ENCODE measurements at regions not wholly inside any gene's neighbourhood (a gene's known extent, or its start where the extent isn't known, plus 50 kb on each side); places are given as distances from the start of the nearest gene placed in this dataset.
"Not testable (repeated sequence)": the region's sequence is repeated elsewhere in the genome, so short reads cannot be mapped to it uniquely, and the experiment has no call there.

- Histone ChIP-seq H3K4me3 (no peak overlapping the region), H3K36me3 (no peaks in the 10 kb centered on the region), H3K27ac (no peak overlapping the region), H3K4me1 (no peaks in the 10 kb centered on the region), H3K27me3 (no peaks in the 10 kb centered on the region), H3K9me3 (no peaks in the 10 kb centered on the region)
- 48% methylated on average over 3 of the region's 3 CpGs for WGBS (ENCODE audit: insufficient coverage, low coverage, low lambda C conversion rate, missing lambda C conversion rate)
- intact Hi-C loops (cut with DNase I) = no loop called here
- no peak for ATAC-seq
- TF ChIP-seq CTCF (IDR thresholded peaks at IDR 0.05) (no peak), POLR2A (IDR thresholded peaks at IDR 0.05) (no peak)
- DNase-seq = no peak
Measured at GRCh38 chr1:170445096-170445495, 86.9 kb upstream of the GORAB start.

DNA sequence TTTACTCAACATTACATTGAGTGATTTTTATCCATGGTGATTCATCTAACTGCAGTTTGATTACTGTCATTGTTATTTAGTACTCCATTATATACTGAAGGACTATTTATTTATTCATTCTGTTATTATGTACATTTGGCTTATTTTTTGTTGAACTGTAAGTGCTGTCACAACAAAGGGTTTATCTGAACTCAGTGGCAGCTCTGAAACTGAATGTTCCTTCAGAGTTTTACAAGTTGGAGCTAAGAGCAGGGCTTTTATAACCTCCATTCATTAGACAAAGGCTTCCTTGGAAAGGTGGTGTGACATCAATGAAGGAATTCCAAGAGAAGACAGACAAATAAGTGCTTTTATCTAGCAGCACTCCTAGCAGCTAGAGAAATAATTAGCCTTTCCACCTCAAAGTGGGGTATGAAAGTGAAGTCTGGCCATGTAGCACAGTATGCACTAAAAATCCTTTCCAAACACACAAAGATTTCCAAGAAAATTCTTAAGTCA lies 83.3 kb upstream of the GORAB start:
- DNase-seq (no peak), ATAC-seq (no peak)
- intact Hi-C loops (cut with DNase I) = no loop called here
- Histone ChIP-seq H3K4me3 (no peak overlapping the region), H3K9me3 (no peaks in the 10 kb centered on the region), H3K36me3 (no peaks in the 10 kb centered on the region), H3K27me3 (no peaks in the 10 kb centered on the region), H3K27ac (no peak overlapping the region), H3K4me1 (no peaks in the 10 kb centered on the region)
- TF ChIP-seq CTCF (IDR thresholded peaks at IDR 0.05) = no peak
- no peak for TF ChIP-seq POLR2A (IDR thresholded peaks at IDR 0.05)

- H3K27ac ChIP-seq; H3K27me3 ChIP-seq; H3K9me3 ChIP-seq; intact Hi-C loops (cut with DNase I); H3K4me3 ChIP-seq; H3K36me3 ChIP-seq; ATAC-seq; H3K4me1 ChIP-seq: not testable (repeated sequence)
- TF ChIP-seq CTCF (IDR thresholded peaks at IDR 0.05) = peak in 1 of 4 donors; percentile 19
- WGBS (ENCODE audit: insufficient coverage, low coverage, low lambda C conversion rate, missing lambda C conversion rate) = no CpG with 5 or more reads among the region's 5 CpGs
- peak in 2 of 3 donors; percentile 21 to 40 for DNase-seq
Measured at GRCh38 chr1:170457325-170458050, 74.5 kb upstream of the GORAB start.

DNA sequence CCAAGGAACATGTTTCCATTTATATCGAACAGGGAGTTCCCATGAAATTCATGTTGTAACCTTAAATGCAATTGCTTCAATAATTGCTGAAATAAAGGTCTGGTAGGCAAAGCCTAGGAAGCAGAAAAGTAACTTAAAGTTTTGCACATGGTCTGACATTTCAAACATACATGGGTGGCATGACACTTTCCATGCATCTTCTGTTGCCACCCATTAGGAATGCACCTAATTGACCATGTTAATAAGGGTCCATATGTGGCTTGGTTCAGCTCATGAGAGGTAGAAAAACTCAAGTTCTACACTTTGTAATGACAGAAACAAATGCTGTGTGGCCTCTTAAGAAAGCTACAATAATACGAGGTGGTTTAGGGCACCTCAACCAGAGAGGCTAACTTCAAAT lies 72.0 kb upstream of the GORAB start:
- intact Hi-C loops (cut with DNase I) = no loop called here
- no peaks in the 10 kb centered on the region for H3K9me3 ChIP-seq
- H3K27me3 ChIP-seq = no peaks in the 10 kb centered on the region
- WGBS (ENCODE audit: insufficient coverage, low coverage, low lambda C conversion rate, missing lambda C conversion rate) = 34% methylated on average over 2 of the region's 2 CpGs
- no peaks in the 10 kb centered on the region for H3K36me3 ChIP-seq
- no peak overlapping the region for H3K27ac ChIP-seq
- H3K4me1 ChIP-seq = no peaks in the 10 kb centered on the region
- DNase-seq (no peak), ATAC-seq (no peak)
- no peak overlapping the region for H3K4me3 ChIP-seq
- TF ChIP-seq CTCF (IDR thresholded peaks at IDR 0.05) = no peak
- no peak for TF ChIP-seq POLR2A (IDR thresholded peaks at IDR 0.05)

Data from right lobe of liver (tissue), 6 donors.